ENCODE measurements at regions not wholly inside any gene's neighbourhood (a gene's known extent, or its start where the extent isn't known, plus 50 kb on each side); places are given as distances from the start of the nearest gene placed in this dataset.
A peak's percentile ranks its signal among the peaks of the same experiment; 100 is the strongest.

DNA sequence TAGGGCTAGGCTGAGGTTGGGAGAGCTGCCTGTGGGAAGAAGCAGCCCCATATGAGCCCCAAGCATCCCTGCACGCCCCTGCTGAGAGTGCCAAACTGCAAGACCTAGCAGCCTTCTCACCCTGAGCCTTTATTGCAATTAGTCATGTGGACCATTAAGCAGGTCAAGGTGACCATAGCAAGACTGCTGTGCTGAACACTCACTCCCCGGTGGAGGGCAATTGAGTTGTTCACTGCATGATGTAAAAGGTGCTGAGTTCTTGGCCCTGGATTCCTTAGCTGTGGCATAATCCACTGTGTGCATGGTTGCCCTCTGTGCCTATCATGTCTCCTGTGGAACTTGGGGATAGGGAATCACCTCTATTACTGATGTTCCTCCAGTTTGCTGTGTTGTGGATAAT, 131.1 kb downstream of the FOXD1 start:
- H3K4me1 ChIP-seq (ENCODE audit: insufficient read depth, low read length) = peaks cover 29% of the 10 kb centered on the region
- H4K20me1 ChIP-seq (ENCODE audit: insufficient read depth, low read length) = no peaks in the 10 kb centered on the region
- no peak overlapping the region for H2AFZ ChIP-seq (ENCODE audit: low read length)
- no peak for TF ChIP-seq CTCF (IDR thresholded peaks at IDR 0.05; ENCODE audit: extremely low read depth, low read depth, low read length)
- no peak overlapping the region for H3K27ac ChIP-seq (ENCODE audit: low read depth, low read length)
- no peak overlapping the region for H3K4me3 ChIP-seq (ENCODE audit: insufficient read depth, low read length)
- no peaks in the 10 kb centered on the region for H3K27me3 ChIP-seq (ENCODE audit: insufficient read depth, low read length)
- no peak for DNase-seq (ENCODE audit: insufficient read length, low spot score, missing footprints)
- no peaks in the 10 kb centered on the region for H3K36me3 ChIP-seq (ENCODE audit: insufficient read depth, low read length)
- no peaks in the 10 kb centered on the region for H3K9me3 ChIP-seq (ENCODE audit: low read depth, low read length)
- no peaks in the 10 kb centered on the region for H3K79me2 ChIP-seq (ENCODE audit: insufficient read depth, low read length)
- H3K4me2 ChIP-seq (ENCODE audit: insufficient read depth, low read length) = no peak overlapping the region

DNA sequence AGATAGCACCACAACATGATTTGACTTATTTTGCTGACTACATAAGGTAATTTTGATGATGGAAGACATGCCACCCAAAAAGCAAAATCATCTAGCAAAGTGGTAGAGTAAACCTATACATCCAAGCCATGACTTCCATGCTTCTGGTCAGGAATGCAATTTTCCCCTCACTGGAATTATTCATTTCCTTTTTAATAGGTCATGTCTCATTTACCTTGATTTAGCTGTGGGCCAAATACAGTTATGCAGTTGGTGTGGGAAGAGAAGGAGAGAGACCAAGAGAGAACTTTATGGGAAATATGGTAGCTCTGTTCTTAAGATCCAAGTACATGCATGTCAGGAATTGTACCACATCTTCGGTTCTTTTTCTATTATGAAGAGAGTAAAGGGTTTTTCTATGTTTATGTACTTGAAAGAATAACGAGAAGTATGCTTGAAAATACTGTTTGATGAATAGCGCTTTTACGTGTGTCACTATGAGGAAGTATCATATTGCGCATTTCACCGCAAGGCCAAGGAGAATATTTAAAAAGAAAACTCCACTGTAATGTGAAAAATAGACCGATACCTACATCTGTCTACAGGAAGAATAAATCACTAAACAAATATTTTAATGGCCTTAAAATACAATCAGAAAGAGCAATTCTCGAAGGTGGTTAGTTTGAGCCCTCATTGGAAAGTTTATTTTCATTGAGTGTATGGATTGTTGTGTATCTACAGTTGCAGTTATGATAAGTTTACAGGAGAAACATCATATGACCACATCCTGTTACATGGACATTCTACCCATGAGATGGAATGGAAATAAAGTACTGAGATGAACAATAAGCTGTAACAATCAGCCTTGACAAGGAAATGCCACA, 134.0 kb downstream of the FOXD1 start:
- Histone ChIP-seq H3K27me3 (ENCODE audit: insufficient read depth, low read length) (no peaks in the 10 kb centered on the region), H3K9me3 (ENCODE audit: low read depth, low read length) (no peaks in the 10 kb centered on the region), H3K4me2 (ENCODE audit: insufficient read depth, low read length) (no peak overlapping the region), H2AFZ (ENCODE audit: low read length) (no peak overlapping the region), H3K27ac (ENCODE audit: low read depth, low read length) (no peak overlapping the region), H3K79me2 (ENCODE audit: insufficient read depth, low read length) (no peaks in the 10 kb centered on the region), H3K4me3 (ENCODE audit: insufficient read depth, low read length) (no peak overlapping the region), H3K4me1 (ENCODE audit: insufficient read depth, low read length) (peaks cover 31% of the 10 kb centered on the region), H4K20me1 (ENCODE audit: insufficient read depth, low read length) (no peaks in the 10 kb centered on the region), H3K36me3 (ENCODE audit: insufficient read depth, low read length) (no peaks in the 10 kb centered on the region)
- no peak for TF ChIP-seq CTCF (IDR thresholded peaks at IDR 0.05; ENCODE audit: extremely low read depth, low read depth, low read length)
- DNase-seq (ENCODE audit: insufficient read length, low spot score, missing footprints) = no peak

- Histone ChIP-seq H3K9me3 (ENCODE audit: low read depth, low read length) (no peaks in the 10 kb centered on the region), H4K20me1 (ENCODE audit: insufficient read depth, low read length) (no peaks in the 10 kb centered on the region), H3K4me3 (ENCODE audit: insufficient read depth, low read length) (peak overlapping the region; percentile 24), H2AFZ (ENCODE audit: low read length) (no peak overlapping the region), H3K36me3 (ENCODE audit: insufficient read depth, low read length) (no peaks in the 10 kb centered on the region), H3K4me1 (ENCODE audit: insufficient read depth, low read length) (peaks cover 28% of the 10 kb centered on the region), H3K27me3 (ENCODE audit: insufficient read depth, low read length) (no peaks in the 10 kb centered on the region), H3K4me2 (ENCODE audit: insufficient read depth, low read length) (peak overlapping the region; percentile 77), H3K27ac (ENCODE audit: low read depth, low read length) (peak overlapping the region; percentile 96), H3K79me2 (ENCODE audit: insufficient read depth, low read length) (no peaks in the 10 kb centered on the region)
- no peak for TF ChIP-seq CTCF (IDR thresholded peaks at IDR 0.05; ENCODE audit: extremely low read depth, low read depth, low read length)
- peak; percentile 52 for DNase-seq (ENCODE audit: insufficient read length, low spot score, missing footprints)
Measured at GRCh38 chr5:73312872-73313510, 135.6 kb downstream of the FOXD1 start.
